DMS 273 (cell line): ENCODE measurements at regions not wholly inside any gene's neighbourhood (a gene's known extent, or its start where the extent isn't known, plus 50 kb on each side); places are given as distances from the start of the nearest gene placed in this dataset.
"Not testable (repeated sequence)": the region's sequence is repeated elsewhere in the genome, so short reads cannot be mapped to it uniquely, and the experiment has no call there.

Experiments used
- DNase-seq: peaks from one replicate; lab custom pipeline; 2025; ENCODE audit not compliant: unreplicated experiment; lab: John Stamatoyannopoulos, UW

DNA sequence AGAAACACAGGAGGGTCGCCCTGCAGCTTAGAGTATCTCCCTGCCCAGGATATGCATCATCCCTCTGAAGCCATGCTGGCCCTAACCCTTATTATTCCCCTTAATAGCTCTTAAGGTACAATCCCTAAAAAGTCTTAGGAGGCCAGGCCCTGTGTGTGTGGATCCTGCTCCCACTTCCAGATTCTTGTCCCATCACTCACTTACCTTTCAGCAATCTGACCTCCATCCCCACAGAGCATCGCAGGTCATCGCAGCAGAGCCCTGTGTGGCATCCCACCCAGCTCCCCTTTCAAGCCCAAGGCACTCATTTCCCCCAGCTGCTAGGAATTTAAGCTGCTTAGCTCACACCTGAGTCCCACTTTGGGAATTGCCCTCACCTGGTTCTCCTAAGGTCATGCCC lies 223.8 kb upstream of the SMLR1 start:
- DNase-seq: no peak

DNA sequence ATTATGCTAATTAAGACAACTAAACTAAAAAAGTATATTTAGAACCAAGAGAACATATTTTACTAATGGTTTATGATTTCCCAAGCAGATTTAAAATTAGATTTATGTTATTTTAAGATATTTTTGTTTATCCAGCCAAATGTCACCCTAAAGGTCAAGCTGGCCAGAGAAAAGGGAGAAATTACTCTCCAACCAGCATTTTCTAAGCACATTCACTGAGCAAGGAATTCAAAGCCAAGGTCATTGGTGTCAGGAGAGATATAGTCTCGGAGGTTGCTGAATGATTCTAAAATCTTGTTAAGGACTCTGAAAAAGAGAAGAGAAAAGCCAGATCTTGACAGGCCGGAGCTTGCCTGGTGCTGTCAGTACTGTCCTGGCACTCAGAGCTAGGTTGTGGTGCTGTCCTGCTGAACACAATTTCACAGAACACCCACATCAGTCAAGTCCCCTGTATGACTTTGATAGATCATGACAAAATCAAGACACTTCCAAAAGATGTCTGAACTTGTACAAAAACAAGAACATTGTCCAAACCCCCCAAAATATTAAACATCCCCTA lies 222.3 kb upstream of the SMLR1 start:
- DNase-seq: no peak

DNA sequence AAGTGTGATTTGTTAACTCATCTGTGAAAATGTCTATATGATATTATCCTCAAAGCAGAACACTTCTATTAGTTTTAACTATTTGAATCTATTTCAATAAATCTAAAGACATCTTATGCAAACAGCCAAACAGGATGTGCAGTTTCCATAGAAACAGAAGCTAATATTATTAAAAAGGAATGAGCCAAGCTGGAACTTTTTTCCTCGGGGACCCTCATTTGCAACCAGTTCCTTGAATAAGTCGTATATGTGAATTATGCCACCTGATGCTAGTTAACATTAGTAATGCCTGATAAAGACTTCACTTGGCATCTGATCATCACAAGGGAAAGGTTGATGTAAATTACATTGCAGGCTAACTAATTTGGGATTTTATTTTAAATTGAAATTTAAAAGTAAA lies 216.9 kb upstream of the SMLR1 start:
- DNase-seq: no peak

DNA sequence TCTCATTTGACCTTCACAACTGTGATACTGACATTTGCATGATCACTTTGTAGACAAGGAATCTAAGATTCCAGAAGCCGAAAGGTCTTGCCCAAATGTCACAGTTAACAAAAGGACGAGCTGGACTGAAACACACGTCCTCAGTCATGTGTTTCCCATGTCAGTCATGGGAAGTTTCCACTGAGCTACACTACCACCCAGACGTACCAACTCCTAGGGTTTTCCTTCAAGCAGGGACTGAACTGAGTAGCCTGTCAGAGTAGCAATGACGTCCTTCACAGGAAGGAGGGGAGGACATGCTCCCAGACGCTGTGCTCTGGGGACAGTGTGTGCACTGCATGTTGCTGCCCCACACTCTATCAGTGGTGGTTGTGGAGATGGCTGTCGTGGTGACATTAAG lies 215.8 kb upstream of the SMLR1 start:
- no peak for DNase-seq

DNA sequence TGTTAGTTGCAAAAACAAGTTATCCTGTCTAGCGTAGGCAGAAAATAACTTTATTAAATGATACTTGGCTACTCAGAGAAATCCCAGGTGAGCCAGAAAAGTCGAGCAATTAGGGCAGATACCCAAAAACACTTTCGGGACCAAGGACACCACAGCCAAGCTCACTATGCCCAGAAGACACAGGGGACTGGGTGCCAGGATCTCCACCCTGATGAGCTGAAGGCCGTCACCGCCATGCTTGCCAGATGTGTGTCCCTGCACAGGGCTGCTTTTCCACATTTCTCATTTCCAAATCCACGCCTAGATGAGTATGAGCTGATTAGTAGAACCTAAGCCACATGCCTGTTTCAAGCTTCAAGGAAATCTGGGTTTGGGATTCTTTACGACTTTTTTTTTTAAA lies 214.0 kb upstream of the SMLR1 start:
- DNase-seq: no peak

DNA sequence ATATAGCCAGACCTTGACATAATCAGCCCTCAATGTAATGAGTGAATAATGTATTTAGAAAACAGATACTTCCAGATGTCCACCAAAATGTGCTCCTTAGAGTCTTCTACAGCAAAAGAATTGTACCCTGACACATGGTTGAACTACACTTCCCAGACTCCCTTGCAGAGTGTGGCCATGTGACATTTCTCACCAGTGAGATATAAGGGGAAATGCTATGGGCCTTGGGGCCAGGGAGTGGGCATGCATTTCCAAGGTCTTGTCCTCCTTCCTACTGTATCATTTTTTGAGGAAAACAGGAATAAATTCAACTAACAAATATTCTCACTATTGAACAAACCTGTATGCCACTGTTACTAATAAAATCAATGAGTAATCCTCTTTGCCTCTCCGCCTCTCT lies 211.4 kb upstream of the SMLR1 start:
- no peak for DNase-seq

DNA sequence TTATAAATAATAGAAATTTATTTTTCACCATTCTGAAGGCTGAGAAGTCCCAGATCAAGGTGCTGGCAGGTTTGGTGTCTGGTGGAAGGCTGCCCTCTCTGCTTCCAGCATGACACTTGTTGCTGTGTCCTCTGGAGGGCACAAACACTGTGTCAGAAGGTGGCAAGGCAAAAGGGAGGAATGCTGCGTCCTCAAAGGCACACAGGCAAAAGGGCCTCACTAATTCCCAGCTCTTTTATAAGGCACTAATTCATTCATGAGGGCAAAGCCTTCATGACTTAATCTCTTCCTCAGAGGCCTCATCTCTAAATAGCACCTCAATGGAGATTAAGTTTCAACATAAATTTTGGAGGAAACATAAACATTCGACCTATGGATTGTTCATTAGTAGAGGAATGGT lies 209.5 kb upstream of the SMLR1 start:
- DNase-seq: no peak

DNA sequence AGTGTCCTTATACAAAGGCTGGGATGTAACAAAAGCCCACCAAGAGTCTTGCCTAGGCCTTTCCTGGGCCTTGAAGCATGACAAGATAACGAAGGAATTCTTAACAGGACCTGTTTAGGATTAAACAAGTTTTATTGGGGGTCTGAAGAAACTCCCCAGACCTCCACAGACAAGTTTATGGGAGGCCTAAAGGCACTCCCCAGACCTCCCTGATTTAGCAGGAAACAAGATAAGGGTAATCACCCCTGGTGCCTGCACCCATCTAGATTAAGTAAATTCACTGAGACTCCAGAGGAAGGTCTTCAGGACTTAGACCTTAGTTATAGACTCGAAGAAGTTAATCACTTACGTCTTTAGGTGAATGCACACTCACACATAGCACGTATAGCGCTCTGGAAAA lies 208.4 kb upstream of the SMLR1 start:
- not testable (repeated sequence) for DNase-seq

DNA sequence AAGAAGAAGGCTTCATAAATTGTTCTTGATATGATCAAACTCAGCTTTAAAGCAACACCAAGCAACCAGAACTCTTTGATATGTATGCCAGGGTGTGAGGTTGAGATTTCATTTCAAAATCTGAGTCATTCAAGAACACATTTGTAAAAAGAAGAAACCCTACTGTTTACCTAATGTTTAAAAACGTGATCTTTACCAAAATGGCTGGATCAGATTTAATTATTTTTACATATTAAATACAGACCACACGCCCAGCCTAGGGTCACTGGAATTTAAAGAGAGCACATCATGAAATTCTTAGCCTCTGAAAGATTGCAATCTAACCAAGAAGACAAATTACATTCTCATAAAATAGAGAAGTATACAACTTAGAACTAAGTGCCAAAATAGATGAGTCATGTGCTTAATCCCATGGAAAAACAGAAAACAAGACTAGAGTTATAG lies 206.8 kb upstream of the SMLR1 start:
- DNase-seq: no peak

DNA sequence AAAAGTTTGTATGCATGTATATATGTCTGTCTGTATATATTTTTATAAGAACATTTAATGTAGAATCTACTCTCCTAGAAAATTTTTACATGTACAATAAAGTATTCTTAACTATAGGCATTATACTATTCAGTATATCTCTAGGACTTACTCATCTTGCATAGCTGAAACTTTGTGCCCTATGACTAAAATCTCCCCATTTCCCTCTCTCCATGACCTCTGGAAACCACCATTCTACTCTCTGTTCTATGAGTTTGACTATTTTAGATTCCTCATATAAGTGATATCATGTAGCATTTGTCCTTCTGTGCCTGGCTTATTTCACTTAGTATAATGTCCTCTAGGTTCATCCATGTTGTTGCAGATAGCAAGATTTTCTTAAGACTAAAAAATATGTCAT lies 205.1 kb upstream of the SMLR1 start:
- no peak for DNase-seq

DNA sequence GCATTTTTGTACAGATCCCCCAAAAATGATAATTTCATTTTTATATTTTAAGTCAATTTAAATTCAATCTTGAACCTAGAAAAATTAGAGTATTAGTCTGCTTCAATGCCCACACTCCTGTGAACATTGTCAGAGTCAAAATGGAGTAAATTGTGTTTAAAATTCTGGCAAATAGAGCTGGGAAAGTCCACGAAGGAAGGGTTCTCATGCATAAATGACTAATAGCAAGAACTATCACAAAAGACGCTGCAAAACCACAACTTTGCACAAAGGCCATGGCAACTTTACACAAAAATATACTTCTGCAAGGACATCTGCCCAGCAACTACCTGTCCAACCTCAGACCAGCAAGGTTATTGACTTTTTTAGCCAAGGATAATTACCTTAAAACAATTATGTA lies 203.2 kb upstream of the SMLR1 start:
- DNase-seq: no peak

DNA sequence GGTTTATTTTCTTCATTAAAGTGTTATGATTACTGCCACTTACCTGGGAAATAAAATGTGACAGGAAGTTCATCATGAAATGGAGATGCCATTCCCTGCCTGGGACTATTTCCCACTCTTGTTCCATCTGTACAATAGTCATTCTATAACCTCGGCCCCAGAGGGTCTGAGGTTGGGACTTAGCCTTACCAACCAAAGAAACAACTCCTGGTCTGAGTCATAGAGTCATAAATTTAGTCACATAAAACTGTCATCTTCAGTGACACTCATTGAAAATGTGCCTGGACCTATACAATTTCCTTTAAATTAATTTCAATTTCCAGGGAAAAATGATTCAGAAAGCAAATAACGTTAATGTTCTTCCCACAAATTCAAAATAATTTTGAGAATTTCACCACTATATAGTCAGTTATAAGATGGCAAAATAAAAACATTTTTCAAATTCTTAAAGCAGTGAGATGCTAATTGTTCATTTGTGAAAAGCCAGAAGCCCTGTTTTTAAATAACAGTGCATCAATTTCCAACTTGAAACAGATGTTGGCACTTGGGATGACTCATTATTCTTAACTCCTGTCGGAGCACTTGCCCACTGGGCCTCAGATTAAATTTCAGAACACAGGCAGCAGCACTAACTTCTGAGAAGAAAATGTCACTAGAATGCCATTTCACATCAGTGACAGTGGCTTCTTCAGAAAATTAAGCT lies 201.2 kb upstream of the SMLR1 start:
- DNase-seq: no peak

DNA sequence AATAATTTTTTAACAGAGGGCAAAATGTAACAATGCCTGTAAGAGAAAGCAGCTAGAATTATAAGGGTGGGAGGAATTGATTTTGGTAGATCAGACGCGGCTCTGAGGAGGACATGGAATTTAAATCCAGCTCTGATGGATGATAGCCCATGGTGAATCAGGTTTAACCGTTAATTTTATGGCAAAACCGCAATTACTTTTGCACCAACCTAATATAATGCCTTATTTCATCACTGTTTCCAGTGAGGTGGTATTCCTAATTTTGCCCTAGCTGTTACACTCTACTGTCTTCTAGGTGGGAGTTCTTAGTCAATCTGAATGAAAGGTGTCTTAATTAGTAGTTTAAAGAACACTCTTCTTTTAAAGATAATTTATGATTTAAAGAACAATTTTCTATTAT lies 198.3 kb upstream of the SMLR1 start:
- no peak for DNase-seq

DNA sequence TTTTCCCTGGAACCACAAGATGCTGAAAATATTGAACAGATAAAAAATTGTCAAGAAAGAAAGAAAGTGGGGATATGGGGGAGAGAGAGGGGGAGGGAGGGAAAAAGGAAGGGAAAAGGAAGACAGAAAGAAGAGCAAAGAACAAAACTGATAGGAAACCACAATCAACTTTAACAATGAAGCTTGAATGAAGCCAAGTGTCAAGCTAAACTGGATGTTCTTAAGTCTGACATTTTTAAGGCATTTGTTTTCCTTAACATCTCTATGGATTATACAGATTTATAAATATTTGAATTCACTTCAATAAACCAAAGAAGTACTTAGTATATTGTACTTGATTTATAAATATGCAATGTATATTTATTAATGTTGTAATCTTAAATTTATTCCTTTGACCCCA lies 197.6 kb upstream of the SMLR1 start:
- DNase-seq: no peak

DNA sequence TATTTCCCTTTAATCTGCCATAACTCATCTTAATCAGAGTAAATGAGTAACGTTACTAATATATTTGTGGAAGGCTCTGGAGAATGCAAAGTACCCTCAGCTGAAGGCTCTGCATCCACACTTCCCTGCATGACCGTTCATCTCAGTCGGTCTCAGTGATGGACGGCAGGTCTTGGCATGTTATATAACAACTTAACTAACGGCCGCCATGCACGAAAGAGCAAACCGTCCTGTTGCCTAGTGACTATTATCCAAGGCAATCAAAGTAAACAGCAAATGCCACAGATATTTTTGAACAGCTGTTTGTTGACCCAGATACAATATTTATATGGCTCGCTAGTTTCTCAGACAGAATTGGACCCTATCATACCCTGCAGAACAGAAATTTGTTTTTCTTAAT lies 194.9 kb upstream of the SMLR1 start:
- no peak for DNase-seq

DNA sequence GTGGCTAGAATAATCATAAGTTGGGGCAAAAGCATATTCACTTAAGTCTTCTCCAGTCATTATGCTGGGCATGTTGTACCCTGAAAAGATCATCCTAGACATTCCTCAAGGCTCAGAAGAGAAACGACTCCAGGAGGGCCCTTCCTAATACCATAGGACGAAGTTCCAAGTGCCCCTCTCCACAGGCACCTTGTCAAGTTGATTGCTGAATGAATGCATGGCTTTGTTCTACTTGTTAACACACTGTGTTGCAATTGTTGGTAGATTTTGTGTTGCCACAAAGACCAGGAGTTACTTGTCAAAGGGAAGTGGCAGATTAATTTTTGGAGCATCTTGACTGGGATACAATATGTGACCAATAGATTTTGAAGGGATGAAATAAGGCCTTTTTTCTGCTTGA lies 194.3 kb upstream of the SMLR1 start:
- DNase-seq: no peak

DNA sequence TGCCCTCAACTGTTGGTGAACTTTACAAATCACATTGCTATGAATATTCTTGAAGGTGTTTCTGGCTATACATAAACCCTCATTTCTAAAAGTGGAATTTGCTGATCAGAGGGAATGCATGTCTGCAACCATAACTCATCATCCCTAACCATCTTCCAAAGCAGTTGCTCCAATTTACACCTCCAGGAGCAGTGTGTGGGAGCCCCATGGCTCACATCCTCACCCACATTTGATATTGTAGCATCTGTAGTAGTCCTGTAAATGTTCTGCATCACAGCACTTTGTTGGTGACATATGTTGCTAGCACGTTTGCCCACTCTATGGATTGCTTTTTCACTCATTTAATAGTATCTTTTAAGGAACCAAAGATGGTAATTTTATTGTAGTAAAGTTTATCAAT lies 183.8 kb upstream of the SMLR1 start:
- DNase-seq: no peak

DNA sequence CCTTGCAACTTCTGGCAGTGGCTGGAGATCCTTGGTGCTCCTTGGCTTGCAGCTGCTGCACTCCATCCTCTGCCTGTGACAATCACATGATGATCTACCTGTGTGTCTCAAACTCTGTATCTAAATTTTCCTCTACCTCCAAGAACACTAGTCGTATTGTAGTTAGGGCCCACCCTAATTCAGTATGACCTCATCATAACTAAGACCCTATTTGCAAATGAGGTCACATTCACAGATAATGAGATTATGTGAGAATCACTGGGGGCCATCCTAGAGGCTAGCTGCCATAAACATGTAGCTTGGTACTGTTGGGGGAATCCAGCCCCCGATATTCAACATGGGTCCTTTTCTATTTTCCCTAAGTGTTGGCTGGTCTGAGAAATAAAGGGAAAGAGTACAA lies 183.0 kb upstream of the SMLR1 start:
- DNase-seq: no peak

DNA sequence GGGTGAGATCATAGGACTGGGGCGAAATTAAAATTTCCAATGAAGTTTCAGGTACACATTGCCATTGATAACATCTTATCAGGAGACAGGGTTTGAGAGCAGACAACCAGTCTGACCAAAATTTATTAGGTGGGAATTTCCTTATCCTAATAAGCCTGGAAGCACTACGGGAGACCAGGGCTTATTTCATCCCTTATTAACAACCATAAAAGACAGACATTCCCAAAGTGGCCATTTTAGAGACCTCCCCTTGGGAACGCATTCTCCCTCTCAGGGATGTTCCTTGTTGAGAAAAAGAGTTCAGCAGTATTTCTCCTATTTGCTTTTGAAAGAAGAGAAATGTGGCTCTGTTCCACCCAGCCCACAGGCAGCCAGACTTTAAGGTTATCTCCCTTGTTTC lies 182.4 kb upstream of the SMLR1 start:
- not testable (repeated sequence) for DNase-seq

DNA sequence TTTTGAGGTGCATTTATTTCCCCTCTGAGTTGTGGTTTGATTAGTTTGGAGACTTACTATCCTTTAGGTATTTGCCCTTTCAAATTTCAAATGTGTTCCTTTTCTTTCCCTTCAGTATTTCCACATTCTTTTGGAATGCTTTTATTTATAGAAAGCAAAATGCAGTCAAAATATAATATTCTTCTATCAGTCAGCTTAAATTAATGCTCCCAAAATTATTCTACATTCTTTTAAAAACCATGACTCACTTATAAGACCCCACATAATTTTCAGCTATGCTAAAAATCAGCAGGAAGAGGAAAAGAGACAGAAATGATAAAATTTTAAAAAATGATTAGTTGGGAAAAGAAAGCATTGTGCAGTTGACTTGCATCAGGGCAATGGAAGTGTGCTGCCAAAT lies 180.0 kb upstream of the SMLR1 start:
- DNase-seq: no peak

DNA sequence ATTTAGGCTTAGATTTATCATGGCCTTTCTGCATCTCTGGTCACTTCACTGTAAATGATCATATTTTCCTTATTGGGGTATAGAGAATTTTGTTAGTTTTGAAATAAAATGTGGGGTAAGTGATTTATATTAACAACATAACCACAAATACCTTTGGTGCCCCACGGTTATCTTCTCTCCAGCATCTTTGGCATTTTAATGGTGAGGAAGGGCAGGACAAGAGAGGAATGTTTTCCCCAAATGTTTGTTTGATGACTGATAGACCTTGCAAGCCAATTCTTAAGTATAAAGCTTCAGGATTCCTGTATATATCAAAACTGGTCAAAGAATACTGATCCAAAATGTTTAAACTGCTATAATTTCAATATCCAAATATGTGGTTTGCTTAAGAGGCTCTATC lies 171.6 kb upstream of the SMLR1 start:
- DNase-seq: no peak

DNA sequence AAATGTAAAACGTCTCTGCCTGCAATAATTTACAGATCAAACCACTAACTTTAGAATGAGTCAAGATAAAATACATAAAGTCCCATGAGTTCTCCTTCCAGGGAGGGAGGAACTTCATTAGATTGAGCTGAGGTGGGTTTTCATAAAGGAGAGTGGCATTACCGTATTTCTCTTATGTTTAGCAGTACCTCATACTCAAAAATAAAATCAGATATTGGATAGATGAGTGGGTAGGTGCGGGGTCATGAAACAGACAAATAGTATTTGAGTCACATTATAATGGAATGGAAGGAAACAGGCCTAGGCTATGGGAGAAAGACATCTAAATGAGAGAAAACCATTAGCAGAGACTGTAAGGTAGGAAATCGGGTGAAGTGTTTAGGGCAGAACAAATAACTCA lies 166.1 kb upstream of the SMLR1 start:
- DNase-seq: no peak

DNA sequence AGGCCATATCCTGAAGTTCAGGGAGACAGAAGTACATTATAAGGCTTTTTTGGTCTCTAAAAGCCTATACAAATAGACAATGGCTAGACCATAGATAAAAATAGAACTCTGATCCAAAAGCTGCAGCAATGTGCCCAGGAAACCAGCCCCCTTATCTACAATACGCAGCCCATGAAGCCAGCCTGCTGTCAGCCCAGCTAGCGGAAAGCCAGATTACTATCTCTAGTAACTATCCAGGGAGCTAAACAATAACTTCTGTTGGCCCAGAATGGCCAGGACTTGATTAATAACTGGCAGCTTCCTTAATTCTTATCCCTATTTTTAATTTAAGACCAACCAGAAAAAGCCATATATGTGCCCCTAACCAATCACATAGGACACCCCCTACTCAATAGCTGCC lies 160.4 kb upstream of the SMLR1 start:
- DNase-seq: no peak
